ENCODE measurements at regions not wholly inside any gene's neighbourhood (a gene's known extent, or its start where the extent isn't known, plus 50 kb on each side); places are given as distances from the start of the nearest gene placed in this dataset.

- TF ChIP-seq EP300 (IDR thresholded peaks at IDR 0.05) (no peak), NR3C1 (IDR thresholded peaks at IDR 0.05) (no peak)
Measured at GRCh38 chr3:115348412-115348811, 201.3 kb upstream of the ZBTB20 start.

Data from A549 (cell line).